HCT116 (cell line): ENCODE measurements at regions not wholly inside any gene's neighbourhood (a gene's known extent, or its start where the extent isn't known, plus 50 kb on each side); places are given as distances from the start of the nearest gene placed in this dataset.

Source experiments
- ATAC-seq: fragments of 200-7000 bp; cut with Tn5 transposase; 2 replicates; pipeline ENCODE4 v1.9.1; 2020; ENCODE audit warnings: mild to moderate bottlenecking, moderate library complexity
- BruUV-seq: library from RNA; stranded (reverse); fragments of 400-500 nt; replicated peaks from 2 replicates; lab custom pipeline; 2021; lab: Mats Ljungman, UMichigan
- CTCF ChIA-PET: fragments of 300-600 bp; sonication (Branson Sonifier 250); formaldehyde crosslinking; loops from one replicate; lab custom pipeline; 2021; ENCODE audit warnings: antibody characterized with exemption; lab: Charles Lee
- POLR2A ChIA-PET: fragments of 300-600, 350-600 bp; sonication (Branson Sonifier 250); formaldehyde crosslinking; loops from one replicate; lab custom pipeline; 2021; ENCODE audit warnings: antibody characterized with exemption; lab: Charles Lee
- RAD21 ChIA-PET, 2 experiments: fragments of 300-600 bp; sonication (Branson Sonifier 250); formaldehyde crosslinking; loops; one replicate each; lab custom pipeline; 2023; ENCODE audit warnings: low total read pairs in 2 of 2; ENCODE audit not compliant: uncharacterized antibody in 2 of 2, unreplicated experiment in 2 of 2, low non-redundant PET in 1 of 2; lab: Charles Lee
- DNase-seq: peaks from one replicate; pipeline ENCODE4 v3.0.0-alpha.2; 2010; ENCODE audit warnings: low read depth, low spot score
- H2AFZ ChIP-seq: fragments of 200-600 bp; shearing (Covaris generic), sonication (generic); 2 replicates; pipeline ENCODE4 v1.6.1; 2017; ENCODE audit warnings: low read depth, mixed run types, mixed read lengths, antibody characterized with exemption, low read length; ENCODE audit not compliant: poor library complexity, severe bottlenecking
- H3K27ac ChIP-seq: 2 replicates; pipeline ENCODE4 v1.5.1; 2012; ENCODE audit warnings: low read depth, low read length
- H3K27me3 ChIP-seq: fragments of 200-600 bp; sonication (generic); 2 replicates; pipeline ENCODE4 v1.6.1; 2016; ENCODE audit warnings: mixed run types, low read length, mixed read lengths; ENCODE audit not compliant: insufficient read depth
- H3K36me3 ChIP-seq, 2 experiments: fragments of 200-500 bp in 1 of 2; fragments of 200-600 bp in 1 of 2; sonication (Bioruptor generic) in 1 of 2; sonication (generic) in 1 of 2; 2 replicates each; pipeline versions ENCODE4 v1.5.1 to v1.6.1; 2014 to 2016; ENCODE audit warnings: low read length in 2 of 2, inconsistent platforms in 1 of 2, mixed read lengths in 1 of 2, mixed run types in 1 of 2; ENCODE audit not compliant: insufficient read depth in 2 of 2, control insufficient read depth in 1 of 2
- H3K4me1 ChIP-seq, 2 experiments: fragments of 200-600 bp in 1 of 2; sonication (generic) in 1 of 2; 2 replicates each; pipeline versions ENCODE4 v1.5.1 to v1.6.1; 2012 to 2017; ENCODE audit warnings: low read length in 2 of 2, inconsistent platforms in 1 of 2, mild to moderate bottlenecking in 1 of 2, mixed read lengths in 1 of 2, mixed run types in 1 of 2, moderate library complexity in 1 of 2; ENCODE audit not compliant: insufficient read depth in 2 of 2, control insufficient read depth in 1 of 2
- H3K4me2 ChIP-seq: fragments of 200-600 bp; sonication (generic); 2 replicates; pipeline ENCODE4 v1.6.1; 2017; ENCODE audit warnings: mixed run types, low read length, mixed read lengths
- H3K4me3 ChIP-seq, 2 experiments: fragments of 200-600 bp in 1 of 2; sonication (generic) in 1 of 2; replicated peaks in 1 of 2; 2 replicates each; pipeline ENCODE4 v1.5.1; 2011 to 2016; ENCODE audit warnings: low read length in 2 of 2, control low read depth in 1 of 2, low read depth in 1 of 2, mild to moderate bottlenecking in 1 of 2, mixed read lengths in 1 of 2, mixed run types in 1 of 2
- H3K79me2 ChIP-seq: fragments of 200-600 bp; sonication (generic); 2 replicates; pipeline ENCODE4 v1.6.1; 2017; ENCODE audit warnings: mild to moderate bottlenecking, mixed run types, low read length, moderate library complexity, mixed read lengths; ENCODE audit not compliant: insufficient read depth
- H3K9ac ChIP-seq: fragments of 200-600 bp; sonication (generic); 2 replicates; pipeline ENCODE4 v1.6.1; 2016; ENCODE audit warnings: low read length, mixed read lengths
- H3K9me2 ChIP-seq: fragments of 200-600 bp; sonication (generic), shearing (Covaris generic); 2 replicates; pipeline ENCODE4 v1.6.1; 2017; ENCODE audit warnings: mixed run types, mild to moderate bottlenecking, moderate library complexity; ENCODE audit not compliant: insufficient read depth
- H3K9me3 ChIP-seq, 2 experiments: fragments of 200-500 bp in 1 of 2; fragments of 200-600 bp in 1 of 2; sonication (Bioruptor generic) in 1 of 2; sonication (generic) in 1 of 2; 2 replicates each; pipeline ENCODE4 v1.6.1; 2014 to 2017; ENCODE audit warnings: low read length in 2 of 2, mixed read lengths in 2 of 2, inconsistent platforms in 1 of 2, low read depth in 1 of 2, mild to moderate bottlenecking in 1 of 2, mixed run types in 1 of 2, moderate library complexity in 1 of 2; ENCODE audit not compliant: control insufficient read depth in 1 of 2, insufficient read depth in 1 of 2
- H4K20me1 ChIP-seq: fragments of 200-600 bp; sonication (generic), shearing (Covaris generic); 2 replicates; pipeline ENCODE4 v1.6.1; 2017; ENCODE audit warnings: mixed run types, mild to moderate bottlenecking, moderate library complexity; ENCODE audit not compliant: insufficient read depth
- ATF3 ChIP-seq: IDR thresholded peaks from 2 replicates; pipeline ENCODE4 v1.6.1; 2012
- CBX3 ChIP-seq: IDR thresholded peaks from 2 replicates; pipeline ENCODE4 v1.6.1; 2012; ENCODE audit warnings: low read depth
- CEBPB ChIP-seq: IDR thresholded peaks from 2 replicates; pipeline ENCODE4 v1.6.1; 2012; ENCODE audit warnings: low read depth
- EGR1 ChIP-seq: IDR thresholded peaks from 2 replicates; pipeline ENCODE4 v1.6.1; 2012; ENCODE audit warnings: low read depth
- ELF1 ChIP-seq: IDR thresholded peaks from 2 replicates; pipeline ENCODE4 v1.6.1; 2012; ENCODE audit warnings: low read depth, borderline replicate concordance
- EZH2 ChIP-seq: fragments of 200-600 bp; sonication (generic); IDR thresholded peaks from 2 replicates; pipeline ENCODE4 v1.6.1; 2017; ENCODE audit warnings: antibody characterized with exemption, mixed run types
- FOSL1 ChIP-seq: IDR thresholded peaks from 2 replicates; pipeline ENCODE4 v1.6.1; 2012; ENCODE audit warnings: low read depth
- POLR2AphosphoS5 ChIP-seq: IDR thresholded peaks from 2 replicates; pipeline ENCODE4 v1.6.1; 2011; ENCODE audit warnings: mild to moderate bottlenecking, low read depth, low read length, moderate library complexity
- RAD21 ChIP-seq: IDR thresholded peaks from 2 replicates; pipeline ENCODE4 v1.6.1; 2012; ENCODE audit warnings: low read depth, mild to moderate bottlenecking
- SRF ChIP-seq: IDR thresholded peaks from 2 replicates; pipeline ENCODE4 v1.6.1; 2012; ENCODE audit warnings: low read depth
- YY1 ChIP-seq: IDR thresholded peaks from 2 replicates; pipeline ENCODE4 v1.6.1; 2011; ENCODE audit warnings: low read length, low read depth, moderate library complexity, mild to moderate bottlenecking; ENCODE audit not compliant: insufficient replicate concordance; ENCODE audit errors: extremely low read depth
- ZBTB33 ChIP-seq: IDR thresholded peaks from 2 replicates; pipeline ENCODE4 v1.6.1; 2011; ENCODE audit warnings: mild to moderate bottlenecking, low read length, moderate library complexity; ENCODE audit not compliant: insufficient replicate concordance; ENCODE audit errors: extremely low read depth
- ZFX ChIP-seq: fragments of 450-650 bp; IDR thresholded peaks from 2 replicates; pipeline ENCODE4 v1.6.1; 2017
- ZNF274 ChIP-seq: fragments of 200-500 bp; sonication (Bioruptor generic); IDR thresholded peaks from 2 replicates; pipeline ENCODE4 v1.6.1; 2014; ENCODE audit warnings: mild to moderate bottlenecking, low read depth, low read length, inconsistent platforms
- intact Hi-C: fragments of 100-400 bp; cut with micrococcal nuclease; formaldehyde crosslinking; loops from 2 replicates; pipeline ENCODE4 v1.10.0; 2022
- TF ChIP-seq, protein P1 (sequence below), 3 experiments: fragments of 200-600 bp in 1 of 3; sonication (generic) in 1 of 3; IDR thresholded peaks in 2 of 3; conservative IDR thresholded peaks in 1 of 3; 2 replicates each; pipeline ENCODE4 v1.5.1; 2012 to 2017; ENCODE audit warnings: low read depth in 2 of 3, low read length in 2 of 3, antibody characterized with exemption in 1 of 3, borderline replicate concordance in 1 of 3, control low read depth in 1 of 3, mild to moderate bottlenecking in 1 of 3, mixed read lengths in 1 of 3, mixed run types in 1 of 3, moderate library complexity in 1 of 3; ENCODE audit not compliant: insufficient read depth in 1 of 3

GRCh38 chr2:176727696-176728095 is 458.5 kb downstream of the MTX2 start:
- RAD21 ChIA-PET = no interaction called here
- Histone ChIP-seq H3K36me3 (no peaks in the 10 kb centered on the region), H3K9ac (no peak overlapping the region), H3K4me3 (no peak overlapping the region), H3K79me2 (no peaks in the 10 kb centered on the region), H3K4me2 (no peak overlapping the region), H3K9me2 (no peaks in the 10 kb centered on the region), H3K27me3 (peaks cover 54% of the 10 kb centered on the region), H3K9me3 (no peaks in the 10 kb centered on the region)
- POLR2A ChIA-PET = no interaction called here
- DNase-seq = no peak
- intact Hi-C loops = no loop called here
- CTCF ChIA-PET = no interaction called here
- no TSS peak for BruUV-seq
- TF ChIP-seq ZNF274 (no peak), FOSL1 (no peak), ATF3 (no peak), SRF (no peak), RAD21 (no peak), YY1 (no peak), ZFX (no peak), POLR2AphosphoS5 (no peak), EGR1 (no peak), CEBPB (no peak), ZBTB33 (no peak), ELF1 (no peak), CBX3 (no peak), EZH2 (no peak)
- TF ChIP-seq, protein P1, sequence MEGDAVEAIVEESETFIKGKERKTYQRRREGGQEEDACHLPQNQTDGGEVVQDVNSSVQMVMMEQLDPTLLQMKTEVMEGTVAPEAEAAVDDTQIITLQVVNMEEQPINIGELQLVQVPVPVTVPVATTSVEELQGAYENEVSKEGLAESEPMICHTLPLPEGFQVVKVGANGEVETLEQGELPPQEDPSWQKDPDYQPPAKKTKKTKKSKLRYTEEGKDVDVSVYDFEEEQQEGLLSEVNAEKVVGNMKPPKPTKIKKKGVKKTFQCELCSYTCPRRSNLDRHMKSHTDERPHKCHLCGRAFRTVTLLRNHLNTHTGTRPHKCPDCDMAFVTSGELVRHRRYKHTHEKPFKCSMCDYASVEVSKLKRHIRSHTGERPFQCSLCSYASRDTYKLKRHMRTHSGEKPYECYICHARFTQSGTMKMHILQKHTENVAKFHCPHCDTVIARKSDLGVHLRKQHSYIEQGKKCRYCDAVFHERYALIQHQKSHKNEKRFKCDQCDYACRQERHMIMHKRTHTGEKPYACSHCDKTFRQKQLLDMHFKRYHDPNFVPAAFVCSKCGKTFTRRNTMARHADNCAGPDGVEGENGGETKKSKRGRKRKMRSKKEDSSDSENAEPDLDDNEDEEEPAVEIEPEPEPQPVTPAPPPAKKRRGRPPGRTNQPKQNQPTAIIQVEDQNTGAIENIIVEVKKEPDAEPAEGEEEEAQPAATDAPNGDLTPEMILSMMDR (IDR thresholded peaks at IDR 0.05 in 2 of 3, conservative IDR thresholded peaks at IDR 0.05 in 1 of 3; ENCODE audit: borderline replicate concordance in 1 of 3, insufficient read depth in 1 of 3, low read depth in 2 of 3, low read length in 2 of 3) = no peak
- TF ChIP-seq, all 23 proteins: peak for 0
- peaks cover 0 to 2% of the 10 kb centered on the region in 2 experiments; a peak in 1 of 4 replicates for H3K4me1 ChIP-seq
- H4K20me1 ChIP-seq = no peaks in the 10 kb centered on the region
- no peak for ATAC-seq
- no peak overlapping the region for H3K27ac ChIP-seq
- no peak overlapping the region for H2AFZ ChIP-seq
